Thoracic aorta (tissue), 2 donors: ENCODE measurements at regions not wholly inside any gene's neighbourhood (a gene's known extent, or its start where the extent isn't known, plus 50 kb on each side); places are given as distances from the start of the nearest gene placed in this dataset.

Experiments
- ATAC-seq: fragments of 150-250 bp; one replicate; pipeline ENCODE4 v1.8.0; 2017; ENCODE audit warnings: low read depth; ENCODE audit not compliant: insufficient number of reproducible peaks, low FRiP score
- DNase-seq: peaks from one replicate; pipeline ENCODE4 v3.0.0-alpha.2; 2020; ENCODE audit warnings: low spot score
- H3K27ac ChIP-seq, 2 donors: fragments of 200-600 bp; sonication (generic); 1 replicate in 1 of 2; 2 replicates in 1 of 2; pipeline ENCODE4 v1.5.1; 2016; ENCODE audit warnings: mild to moderate bottlenecking in 2 of 2, moderate library complexity in 2 of 2
- H3K27me3 ChIP-seq: fragments of 200-600 bp; sonication (generic); replicated peaks from 2 replicates; pipeline ENCODE4 v1.6.0; 2016; ENCODE audit warnings: mild to moderate bottlenecking; ENCODE audit not compliant: insufficient read depth
- H3K36me3 ChIP-seq: fragments of 200-600 bp; sonication (generic); one replicate; pipeline ENCODE4 v1.5.1; 2016
- H3K4me1 ChIP-seq, 2 donors: fragments of 200-600 bp; sonication (generic); 1 replicate in 1 of 2; 2 replicates in 1 of 2; pipeline versions ENCODE4 v1.5.1 to v1.6.0; 2016; ENCODE audit warnings: low read depth in 2 of 2, mild to moderate bottlenecking in 1 of 2; ENCODE audit not compliant: control insufficient read depth in 1 of 2
- H3K4me3 ChIP-seq: fragments of 200-600 bp; sonication (generic); 2 replicates; pipeline ENCODE4 v1.5.1; 2016; ENCODE audit warnings: mild to moderate bottlenecking
- H3K9me3 ChIP-seq: fragments of 200-600 bp; sonication (generic); 2 replicates; pipeline ENCODE4 v1.5.1; 2016
- TF ChIP-seq, protein P1 (sequence below): fragments of 200-600 bp; sonication (generic); IDR thresholded peaks from one replicate; pipeline ENCODE4 v1.5.1; 2019; ENCODE audit warnings: antibody characterized with exemption

DNA sequence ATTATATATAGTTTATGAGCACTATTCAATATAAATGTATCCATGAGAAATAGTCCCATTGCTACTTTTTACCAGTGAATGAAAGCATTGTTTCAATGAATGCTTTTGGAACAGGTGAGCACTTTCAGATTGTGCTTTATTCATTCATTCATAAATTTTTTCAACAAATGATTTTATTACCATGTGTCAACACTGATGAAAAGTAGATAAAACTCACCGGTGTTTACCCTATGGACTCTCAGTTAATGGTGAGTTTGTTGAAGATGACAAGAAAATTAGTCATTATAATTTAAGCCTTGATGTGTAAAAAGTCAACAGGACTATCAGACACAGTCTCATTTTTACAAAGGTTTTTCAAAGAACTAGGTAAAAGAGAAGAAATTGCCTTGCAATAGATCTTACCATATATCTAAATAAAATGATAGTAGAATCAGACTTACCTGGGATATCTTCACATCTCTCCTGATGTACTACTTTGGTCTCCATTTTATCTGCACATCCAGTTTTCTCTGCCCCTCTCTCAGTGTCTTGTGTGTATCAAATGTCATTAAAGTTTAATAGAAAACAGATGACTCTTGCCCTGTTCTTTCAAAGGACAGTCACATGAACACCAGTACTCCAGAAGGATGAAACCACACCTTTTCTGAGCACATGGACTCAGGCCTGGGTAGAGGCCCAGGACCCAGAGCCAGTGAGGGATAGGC, 325.3 kb upstream of the RND3 start:
- no peak overlapping the region for H3K4me3 ChIP-seq
- DNase-seq = no peak
- no peaks in the 10 kb centered on the region for H3K4me1 ChIP-seq
- no peak overlapping the region for H3K27ac ChIP-seq
- no peaks in the 10 kb centered on the region for H3K9me3 ChIP-seq
- no peak for ATAC-seq
- H3K36me3 ChIP-seq = no peaks in the 10 kb centered on the region
- TF ChIP-seq, protein P1, sequence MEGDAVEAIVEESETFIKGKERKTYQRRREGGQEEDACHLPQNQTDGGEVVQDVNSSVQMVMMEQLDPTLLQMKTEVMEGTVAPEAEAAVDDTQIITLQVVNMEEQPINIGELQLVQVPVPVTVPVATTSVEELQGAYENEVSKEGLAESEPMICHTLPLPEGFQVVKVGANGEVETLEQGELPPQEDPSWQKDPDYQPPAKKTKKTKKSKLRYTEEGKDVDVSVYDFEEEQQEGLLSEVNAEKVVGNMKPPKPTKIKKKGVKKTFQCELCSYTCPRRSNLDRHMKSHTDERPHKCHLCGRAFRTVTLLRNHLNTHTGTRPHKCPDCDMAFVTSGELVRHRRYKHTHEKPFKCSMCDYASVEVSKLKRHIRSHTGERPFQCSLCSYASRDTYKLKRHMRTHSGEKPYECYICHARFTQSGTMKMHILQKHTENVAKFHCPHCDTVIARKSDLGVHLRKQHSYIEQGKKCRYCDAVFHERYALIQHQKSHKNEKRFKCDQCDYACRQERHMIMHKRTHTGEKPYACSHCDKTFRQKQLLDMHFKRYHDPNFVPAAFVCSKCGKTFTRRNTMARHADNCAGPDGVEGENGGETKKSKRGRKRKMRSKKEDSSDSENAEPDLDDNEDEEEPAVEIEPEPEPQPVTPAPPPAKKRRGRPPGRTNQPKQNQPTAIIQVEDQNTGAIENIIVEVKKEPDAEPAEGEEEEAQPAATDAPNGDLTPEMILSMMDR = no peak
- no peaks in the 10 kb centered on the region for H3K27me3 ChIP-seq

DNA sequence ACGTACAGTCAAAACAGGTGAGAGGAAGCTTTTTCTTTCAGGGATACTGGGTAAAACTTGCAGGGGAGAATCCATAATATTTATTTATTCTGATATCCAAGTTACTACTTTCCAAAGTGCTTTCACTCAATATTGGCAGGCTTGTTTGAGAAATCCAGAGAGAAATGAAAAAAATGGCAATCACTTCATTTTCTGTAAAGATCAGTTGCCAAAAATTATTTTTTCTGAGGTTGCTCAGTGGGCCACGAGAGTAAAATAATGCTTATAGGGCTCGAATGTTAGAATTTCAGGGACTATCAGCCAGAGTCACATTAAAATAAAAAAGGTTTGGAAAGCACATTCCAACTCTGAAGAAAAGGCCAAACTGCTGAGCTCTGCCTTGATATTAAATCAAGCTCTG, 324.6 kb upstream of the RND3 start:
- H3K4me1 ChIP-seq = no peaks in the 10 kb centered on the region
- no peaks in the 10 kb centered on the region for H3K36me3 ChIP-seq
- ATAC-seq = no peak
- no peak for DNase-seq
- no peak overlapping the region for H3K4me3 ChIP-seq
- H3K27ac ChIP-seq = no peak overlapping the region
- no peaks in the 10 kb centered on the region for H3K27me3 ChIP-seq
- TF ChIP-seq, protein P1 = no peak
- H3K9me3 ChIP-seq = no peaks in the 10 kb centered on the region

DNA sequence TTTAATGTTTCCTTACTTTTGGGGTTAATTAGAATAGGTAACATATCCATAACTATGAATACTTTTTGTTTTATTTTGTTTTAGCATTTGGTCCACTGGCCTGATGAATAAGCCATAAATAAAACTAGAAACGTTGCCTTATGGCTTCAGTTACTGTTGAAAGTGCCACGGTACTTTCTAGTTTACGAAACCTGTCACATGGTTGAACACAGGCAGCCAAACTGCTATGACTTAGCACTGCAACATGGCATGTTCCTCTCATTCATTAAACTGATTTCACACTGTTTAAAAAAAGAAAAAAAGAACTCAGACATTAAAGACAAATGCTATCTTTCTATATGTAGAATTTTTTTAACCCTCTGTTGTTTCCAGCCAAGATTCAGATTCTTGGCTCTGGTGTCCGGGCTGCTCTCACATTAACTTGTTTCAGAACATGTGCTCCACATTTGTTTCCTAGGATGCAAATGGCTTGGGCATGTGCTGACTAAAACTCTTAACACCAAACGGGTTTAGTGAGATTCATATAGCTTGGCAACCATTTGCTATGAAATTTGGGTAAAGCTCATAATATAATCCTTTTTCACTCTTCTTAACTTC, 323.9 kb upstream of the RND3 start:
- TF ChIP-seq, protein P1 = no peak
- no peak for ATAC-seq

DNA sequence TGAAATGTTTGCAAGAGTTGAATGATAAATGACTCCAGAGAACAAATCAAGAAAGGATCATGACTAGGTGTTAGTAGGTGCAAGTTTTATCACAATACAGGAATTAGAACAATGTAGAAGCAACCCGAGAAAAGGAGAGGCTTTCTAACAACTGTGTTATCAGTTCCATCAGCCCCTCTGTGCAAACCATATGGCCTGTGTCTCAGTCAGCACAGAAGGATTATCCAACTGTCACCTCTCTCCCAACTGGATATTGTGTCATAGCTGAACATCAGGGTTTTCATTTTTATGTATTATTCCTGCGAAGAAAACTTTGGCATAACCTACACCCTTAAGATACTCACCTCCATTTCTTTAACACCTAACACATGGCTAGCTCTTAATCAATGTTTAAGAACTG, 321.6 kb upstream of the RND3 start:
- no peak overlapping the region for H3K4me3 ChIP-seq
- H3K4me1 ChIP-seq = no peaks in the 10 kb centered on the region
- H3K27ac ChIP-seq = no peak overlapping the region
- ATAC-seq (no peak), DNase-seq (no peak)
- H3K9me3 ChIP-seq = no peaks in the 10 kb centered on the region
- no peaks in the 10 kb centered on the region for H3K27me3 ChIP-seq
- H3K36me3 ChIP-seq = no peaks in the 10 kb centered on the region
- TF ChIP-seq, protein P1 = no peak

More for the DNA sequence above, 323.9 kb upstream of the RND3 start:
- DNase-seq = no peak
- Histone ChIP-seq H3K27me3 (no peaks in the 10 kb centered on the region), H3K36me3 (no peaks in the 10 kb centered on the region), H3K27ac (no peak overlapping the region), H3K9me3 (no peaks in the 10 kb centered on the region), H3K4me1 (no peaks in the 10 kb centered on the region), H3K4me3 (no peak overlapping the region)

DNA sequence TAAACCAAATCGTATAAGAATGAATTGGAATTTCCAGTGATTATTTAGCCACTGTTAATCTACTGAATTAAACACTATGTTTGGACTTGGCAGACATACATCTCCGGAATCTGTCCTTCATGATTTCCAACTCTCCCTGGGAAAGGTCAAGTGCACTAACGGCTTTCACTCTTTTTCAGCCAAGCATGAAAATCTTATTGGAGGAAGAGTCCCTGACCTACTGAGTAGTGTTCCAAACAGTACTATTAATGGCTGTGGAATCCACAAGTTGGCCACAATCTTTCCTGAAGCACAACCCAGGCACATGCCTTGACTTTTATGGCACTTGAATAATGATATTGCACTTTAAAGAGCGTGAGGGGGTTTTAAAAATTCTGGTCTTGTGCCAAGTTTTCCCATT, 318.9 kb upstream of the RND3 start:
- H3K36me3 ChIP-seq = no peaks in the 10 kb centered on the region
- DNase-seq (no peak), ATAC-seq (no peak)
- no peaks in the 10 kb centered on the region for H3K9me3 ChIP-seq
- H3K4me1 ChIP-seq = no peaks in the 10 kb centered on the region
- no peak overlapping the region for H3K27ac ChIP-seq
- no peak overlapping the region for H3K4me3 ChIP-seq
- H3K27me3 ChIP-seq = no peaks in the 10 kb centered on the region
- TF ChIP-seq, protein P1 = no peak
